NCI-H345 treated with DMSO at 0.1 percent for 48 hours (cell line): ENCODE measurements at regions not wholly inside any gene's neighbourhood (a gene's known extent, or its start where the extent isn't known, plus 50 kb on each side); places are given as distances from the start of the nearest gene placed in this dataset.

ENCODE experiments used
- DNase-seq: peaks from one replicate; lab custom pipeline; 2025; ENCODE audit not compliant: unreplicated experiment; lab: John Stamatoyannopoulos, UW

DNA sequence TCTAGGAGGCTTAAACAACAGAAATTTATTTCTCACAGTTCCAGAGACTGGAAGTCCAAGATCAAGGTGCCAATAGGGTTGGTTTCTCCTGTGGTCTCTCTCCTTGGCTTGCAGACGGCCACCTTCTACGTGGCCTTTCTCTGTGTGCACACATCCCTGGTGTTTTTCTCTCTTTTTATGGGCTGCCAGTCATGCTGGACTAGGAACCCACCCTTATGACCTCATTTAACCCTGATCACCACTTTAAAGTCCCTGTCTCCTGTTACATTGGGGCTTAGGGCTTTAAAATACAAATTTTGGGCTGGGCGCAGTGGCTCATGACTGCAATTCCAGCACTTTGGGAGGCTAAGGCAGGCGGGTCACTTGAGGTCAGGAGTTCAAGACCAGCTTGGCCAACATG is 157.1 kb downstream of the TLE1 start:
- no peak for DNase-seq

DNA sequence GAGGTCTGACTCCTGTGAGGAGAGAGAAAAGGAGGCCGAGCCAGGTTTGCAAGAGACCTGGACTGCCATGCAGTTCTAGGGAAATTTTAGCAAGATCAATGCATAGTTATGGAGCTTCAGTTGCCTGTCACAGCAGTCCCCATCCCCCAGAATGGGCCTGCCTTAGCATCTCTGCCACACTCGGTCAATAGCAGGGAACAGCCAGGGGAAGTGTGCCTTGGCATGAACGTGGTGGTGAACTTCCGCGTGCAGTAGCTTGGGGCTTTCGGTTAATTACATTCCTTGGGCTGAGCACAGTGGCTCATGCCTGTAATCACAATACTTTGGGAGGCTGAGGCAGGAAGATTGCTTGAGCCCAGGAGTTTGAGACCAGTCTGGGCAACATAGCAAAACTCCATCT is 157.8 kb downstream of the TLE1 start:
- DNase-seq: no peak

DNA sequence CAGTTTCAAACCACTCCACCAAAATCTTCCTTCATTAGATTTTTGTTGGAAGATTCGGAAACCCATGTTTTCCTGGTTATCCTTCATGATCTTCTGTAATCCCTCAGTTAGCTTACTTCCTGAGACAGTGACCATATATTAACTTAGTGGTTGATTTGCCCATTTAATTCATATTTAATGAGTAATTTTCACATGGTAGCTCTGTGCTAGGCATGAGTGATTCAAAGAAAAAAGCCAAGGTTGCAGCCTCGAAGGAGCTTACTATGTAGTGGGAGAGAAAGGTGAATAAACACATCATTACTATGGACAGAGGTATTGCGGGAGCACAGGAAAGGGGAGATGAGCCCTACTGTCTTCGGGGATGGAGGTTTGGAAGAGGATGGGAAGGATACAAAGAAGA is 158.5 kb downstream of the TLE1 start:
- DNase-seq: no peak

DNA sequence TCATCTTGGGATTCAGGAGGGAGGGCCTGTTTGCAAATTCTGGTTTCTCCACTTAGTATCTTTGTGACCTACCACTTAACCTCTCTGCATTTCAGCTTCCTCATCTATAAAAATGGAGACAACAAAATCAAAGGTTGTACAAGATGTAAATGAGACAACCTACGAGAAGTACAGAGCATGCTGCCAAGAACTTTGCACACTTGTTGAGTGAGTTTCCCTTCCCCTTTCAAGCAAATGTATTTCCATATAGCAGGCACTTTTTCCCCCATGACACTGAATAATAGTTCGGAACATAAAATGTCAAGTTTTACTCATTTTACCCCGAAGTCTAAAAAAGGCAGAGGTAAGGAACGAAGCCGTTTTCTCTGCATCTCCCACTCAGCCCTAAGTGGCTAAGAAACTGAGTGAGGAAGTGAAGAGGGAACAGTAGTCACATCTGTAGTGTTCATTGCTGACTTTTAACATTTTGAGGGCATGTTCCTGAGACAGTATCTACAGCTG is 159.0 kb downstream of the TLE1 start:
- DNase-seq: no peak

GRCh38 chr9:81529556-81530193 is 159.7 kb downstream of the TLE1 start:
- DNase-seq: no peak

DNA sequence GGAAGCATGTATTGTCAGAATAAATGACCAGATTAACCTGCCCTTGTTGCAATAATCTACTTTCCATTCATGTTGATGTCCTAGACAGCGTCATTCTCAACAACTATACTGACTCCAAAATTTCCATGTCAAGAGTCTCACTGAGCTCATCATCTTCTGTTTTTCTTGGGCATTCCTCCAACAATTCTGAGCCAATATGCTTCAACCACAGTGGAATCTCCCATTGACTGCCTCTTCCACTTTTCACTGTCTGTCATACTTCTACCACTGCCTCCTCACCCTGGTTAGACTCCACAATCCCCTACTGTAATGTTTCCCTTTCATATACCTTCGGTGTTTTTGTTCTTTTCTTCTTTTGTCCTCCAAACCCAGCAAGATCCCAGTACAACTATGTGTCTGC is 162.8 kb downstream of the TLE1 start:
- DNase-seq: no peak

- DNase-seq: peak; percentile 36
Measured at GRCh38 chr9:81522716-81523551, 166.4 kb downstream of the TLE1 start.

DNA sequence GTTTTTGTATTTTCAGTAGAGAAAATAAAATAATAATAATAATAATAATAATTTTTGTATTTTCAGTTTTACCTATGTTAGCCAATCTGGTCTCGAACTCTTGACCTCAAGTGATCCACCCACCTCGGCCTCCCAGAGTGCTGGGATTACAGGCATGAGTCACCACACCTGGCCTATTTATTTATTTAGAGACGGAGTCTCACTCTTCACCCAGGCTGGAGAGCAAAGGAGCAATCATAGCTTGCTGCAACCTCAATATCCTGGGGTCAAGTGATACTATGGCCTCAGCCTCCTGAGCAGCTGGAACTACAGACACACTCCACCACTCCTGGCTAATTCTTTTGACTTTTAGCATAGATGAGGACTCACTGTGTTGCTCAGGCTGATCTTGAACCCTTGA is 167.5 kb downstream of the TLE1 start:
- DNase-seq: no peak

DNA sequence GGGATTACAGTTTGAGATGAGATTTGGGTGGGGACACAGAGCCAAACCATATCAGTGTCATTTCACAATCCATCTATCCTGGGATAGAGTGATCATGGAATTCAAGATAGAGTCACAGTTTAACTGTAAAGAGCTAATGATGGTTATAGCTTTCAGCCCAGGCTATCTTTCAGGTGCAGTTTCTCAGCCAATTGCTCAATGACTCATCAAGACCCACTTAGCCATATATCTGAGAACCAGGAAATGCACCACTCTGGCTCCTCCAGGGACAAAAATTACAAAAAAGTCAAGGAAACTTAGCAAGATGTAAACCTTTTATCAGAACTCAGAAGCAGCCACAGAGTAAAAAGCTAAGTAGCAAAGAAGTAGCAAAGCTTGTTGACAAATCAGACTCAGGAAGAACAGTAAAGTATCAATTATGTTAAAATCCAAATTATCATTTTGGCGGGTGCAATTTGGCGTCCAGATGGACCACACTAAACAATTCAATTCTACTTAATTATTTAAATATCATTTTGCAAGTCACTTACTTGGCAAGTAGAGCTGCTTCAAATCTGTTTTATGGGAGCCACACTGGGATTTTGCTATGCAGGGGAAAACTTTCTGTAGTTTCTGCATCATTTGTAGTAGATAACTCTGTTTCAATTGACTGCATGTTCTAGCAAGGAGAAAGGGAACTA is 169.4 kb downstream of the TLE1 start:
- DNase-seq: no peak

DNA sequence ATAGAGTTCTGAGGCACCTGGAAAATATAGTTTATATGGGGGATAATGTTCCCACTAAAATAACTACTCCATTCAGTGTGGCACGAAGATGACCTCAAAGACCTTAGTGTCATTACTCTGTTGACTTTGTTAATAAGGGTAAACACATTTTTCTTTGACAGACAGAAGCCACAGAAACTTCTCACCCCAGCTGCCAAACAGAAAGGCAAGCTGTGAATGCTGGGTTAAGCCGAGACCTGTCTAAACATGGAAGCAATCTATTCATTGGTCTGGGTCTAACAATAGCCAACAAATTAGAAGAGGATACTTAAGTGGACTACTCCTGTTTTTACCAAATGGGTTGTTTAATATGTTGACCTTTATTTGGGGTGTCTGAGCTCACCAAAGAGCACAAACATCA is 171.4 kb downstream of the TLE1 start:
- peak; percentile 9 for DNase-seq

- DNase-seq: no peak
Measured at GRCh38 chr9:81513059-81513458, 176.3 kb downstream of the TLE1 start.

GRCh38 chr9:81512641-81513040 is 176.7 kb downstream of the TLE1 start:
- DNase-seq: no peak

GRCh38 chr9:81508476-81508875 is 180.9 kb downstream of the TLE1 start:
- DNase-seq: no peak

- no peak for DNase-seq
Measured at GRCh38 chr9:81506941-81507864, 182.1 kb downstream of the TLE1 start.

DNA sequence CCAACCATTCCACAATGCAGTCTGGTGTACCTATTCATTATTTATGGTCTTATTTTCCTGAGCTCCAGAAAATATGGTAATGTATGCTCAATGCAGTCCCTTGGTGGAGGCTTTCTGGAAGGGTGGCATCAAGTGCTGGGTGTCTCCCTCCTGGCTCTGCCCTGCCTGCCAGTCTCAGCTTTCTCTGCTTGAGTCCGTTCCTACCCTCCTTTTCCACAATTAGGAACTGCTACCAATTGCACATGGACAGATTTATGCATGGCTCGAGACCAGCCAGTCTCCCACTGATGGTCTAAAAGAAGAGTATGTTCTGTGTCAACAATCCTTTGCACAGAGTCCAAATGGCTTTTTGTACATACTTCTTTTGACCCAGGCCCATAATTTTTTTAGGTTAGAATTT is 189.8 kb downstream of the TLE1 start:
- DNase-seq: no peak

DNA sequence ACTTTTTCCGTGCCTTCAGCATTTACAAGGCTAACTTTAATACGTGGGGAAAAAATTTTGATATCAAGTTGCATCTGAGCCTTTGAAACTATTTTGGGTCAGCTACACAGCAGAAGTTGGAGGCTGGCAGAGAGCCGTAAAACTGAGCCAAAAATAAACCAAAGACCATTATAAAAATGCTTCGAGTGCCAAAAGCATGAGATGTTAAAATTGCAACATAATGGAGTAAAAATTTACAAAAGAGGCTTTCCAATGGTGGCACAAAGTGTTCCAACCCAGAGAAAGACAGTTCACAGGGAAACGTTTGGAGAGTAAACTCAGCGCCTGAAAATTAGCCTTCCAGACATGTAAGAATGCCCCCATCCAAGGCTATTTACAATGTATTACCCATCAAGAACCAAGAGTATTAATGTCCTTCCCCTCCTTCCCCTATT is 190.3 kb downstream of the TLE1 start:
- no peak for DNase-seq

DNA sequence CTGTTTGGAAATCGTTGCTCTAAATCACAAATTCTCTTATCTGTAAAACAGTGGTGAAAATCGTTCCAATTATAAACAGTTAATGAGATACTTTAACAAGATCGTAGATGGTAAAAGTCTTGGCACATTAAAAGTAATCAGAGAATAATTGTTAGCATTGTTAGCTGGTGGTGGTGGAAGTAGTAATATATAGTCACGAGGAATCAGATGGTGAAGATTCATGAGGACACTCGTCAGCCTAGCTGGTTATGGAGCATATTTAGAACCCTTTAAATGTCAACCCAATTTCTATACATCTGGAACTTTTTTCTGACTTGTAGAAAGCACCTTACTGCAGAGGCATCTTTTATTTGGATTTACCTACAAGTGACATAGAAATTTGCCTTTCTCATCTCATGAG is 190.8 kb downstream of the TLE1 start:
- DNase-seq: no peak

GRCh38 chr9:81497091-81497490 is 192.3 kb downstream of the TLE1 start:
- no peak for DNase-seq

- DNase-seq: no peak
Measured at GRCh38 chr9:81492710-81493447, 196.5 kb downstream of the TLE1 start.
